ENCODE measurements at regions not wholly inside any gene's neighbourhood (a gene's known extent, or its start where the extent isn't known, plus 50 kb on each side); places are given as distances from the start of the nearest gene placed in this dataset.
A peak's percentile ranks its signal among the peaks of the same experiment; 100 is the strongest.

GRCh38 chr12:24688601-24689000 lies 260.3 kb downstream of the BCAT1 start:
- Mint-ChIP-seq H3K27me3 (ENCODE audit: low read depth) (no peaks in the 10 kb centered on the region), H3K9me3 (peaks cover 21% of the 10 kb centered on the region), H3K27ac (no peak overlapping the region), H3K36me3 (no peaks in the 10 kb centered on the region), H3K4me3 (no peak overlapping the region), H3K4me1 (peaks cover 21% of the 10 kb centered on the region)
- TF ChIP-seq TCF7 (CRISPR knock-in tag; IDR thresholded peaks at IDR 0.05; ENCODE audit: low read depth), result no peak
- TF ChIP-seq ZNF138 (CRISPR knock-in tag; conservative IDR thresholded peaks at IDR 0.05), result no peak
- TF ChIP-seq SP1 (CRISPR knock-in tag; conservative IDR thresholded peaks at IDR 0.05), result no peak
- no peak for TF ChIP-seq MXD4 (CRISPR knock-in tag; IDR thresholded peaks at IDR 0.05; ENCODE audit: borderline replicate concordance)
- TF ChIP-seq, protein P1, sequence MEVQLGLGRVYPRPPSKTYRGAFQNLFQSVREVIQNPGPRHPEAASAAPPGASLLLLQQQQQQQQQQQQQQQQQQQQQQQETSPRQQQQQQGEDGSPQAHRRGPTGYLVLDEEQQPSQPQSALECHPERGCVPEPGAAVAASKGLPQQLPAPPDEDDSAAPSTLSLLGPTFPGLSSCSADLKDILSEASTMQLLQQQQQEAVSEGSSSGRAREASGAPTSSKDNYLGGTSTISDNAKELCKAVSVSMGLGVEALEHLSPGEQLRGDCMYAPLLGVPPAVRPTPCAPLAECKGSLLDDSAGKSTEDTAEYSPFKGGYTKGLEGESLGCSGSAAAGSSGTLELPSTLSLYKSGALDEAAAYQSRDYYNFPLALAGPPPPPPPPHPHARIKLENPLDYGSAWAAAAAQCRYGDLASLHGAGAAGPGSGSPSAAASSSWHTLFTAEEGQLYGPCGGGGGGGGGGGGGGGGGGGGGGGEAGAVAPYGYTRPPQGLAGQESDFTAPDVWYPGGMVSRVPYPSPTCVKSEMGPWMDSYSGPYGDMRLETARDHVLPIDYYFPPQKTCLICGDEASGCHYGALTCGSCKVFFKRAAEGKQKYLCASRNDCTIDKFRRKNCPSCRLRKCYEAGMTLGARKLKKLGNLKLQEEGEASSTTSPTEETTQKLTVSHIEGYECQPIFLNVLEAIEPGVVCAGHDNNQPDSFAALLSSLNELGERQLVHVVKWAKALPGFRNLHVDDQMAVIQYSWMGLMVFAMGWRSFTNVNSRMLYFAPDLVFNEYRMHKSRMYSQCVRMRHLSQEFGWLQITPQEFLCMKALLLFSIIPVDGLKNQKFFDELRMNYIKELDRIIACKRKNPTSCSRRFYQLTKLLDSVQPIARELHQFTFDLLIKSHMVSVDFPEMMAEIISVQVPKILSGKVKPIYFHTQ (CRISPR knock-in tag; IDR thresholded peaks at IDR 0.05), result no peak
- TF ChIP-seq ZNF671 (CRISPR knock-in tag; IDR thresholded peaks at IDR 0.05), result no peak
- no peak for TF ChIP-seq USF1 (CRISPR knock-in tag; IDR thresholded peaks at IDR 0.05)
- no peak for TF ChIP-seq NR1H2 (CRISPR knock-in tag; IDR thresholded peaks at IDR 0.05)
- no peak for TF ChIP-seq TEAD4 (CRISPR knock-in tag; IDR thresholded peaks at IDR 0.05)
- TF ChIP-seq, protein P2, sequence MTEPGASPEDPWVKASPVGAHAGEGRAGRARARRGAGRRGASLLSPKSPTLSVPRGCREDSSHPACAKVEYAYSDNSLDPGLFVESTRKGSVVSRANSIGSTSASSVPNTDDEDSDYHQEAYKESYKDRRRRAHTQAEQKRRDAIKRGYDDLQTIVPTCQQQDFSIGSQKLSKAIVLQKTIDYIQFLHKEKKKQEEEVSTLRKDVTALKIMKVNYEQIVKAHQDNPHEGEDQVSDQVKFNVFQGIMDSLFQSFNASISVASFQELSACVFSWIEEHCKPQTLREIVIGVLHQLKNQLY (CRISPR knock-in tag; IDR thresholded peaks at IDR 0.05), result no peak
- DNase-seq (ENCODE audit: low spot score), result no peak
- CTCF ChIA-PET, result no interaction called here
- POLR2A ChIA-PET, result no interaction called here
- ATAC-seq, result no peak

DNA sequence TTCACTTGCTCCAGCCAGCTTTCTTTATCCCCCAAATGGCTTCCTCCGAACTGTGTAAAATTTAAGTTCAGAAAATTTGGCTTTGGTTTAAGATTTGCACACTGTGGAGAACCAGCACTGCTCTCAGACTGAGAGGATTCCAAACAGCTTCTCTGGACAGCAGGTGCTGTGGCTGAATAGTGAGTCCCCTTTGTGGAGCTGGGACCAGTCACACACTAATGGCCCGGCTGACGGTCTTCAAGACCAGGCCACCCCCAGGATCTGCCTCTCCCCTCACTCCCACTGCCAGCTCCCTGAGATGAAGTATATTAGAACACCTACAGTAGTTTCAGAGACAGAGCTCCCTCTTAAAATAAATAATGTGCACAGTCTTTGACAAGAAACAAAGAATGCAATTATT lies 267.3 kb downstream of the BCAT1 start:
- POLR2A ChIA-PET, result no interaction called here
- CTCF ChIA-PET, result no interaction called here
- Mint-ChIP-seq H3K36me3 (no peaks in the 10 kb centered on the region), H3K4me1 (peaks cover 8% of the 10 kb centered on the region), H3K4me3 (no peak overlapping the region), H3K27me3 (ENCODE audit: low read depth) (no peaks in the 10 kb centered on the region), H3K27ac (no peak overlapping the region; the same call in 1 of the 2 replicates), H3K9me3 (peaks cover 21% of the 10 kb centered on the region)
- peak; percentile 30; the same call in 1 of the 2 replicates for ATAC-seq
- no peak for DNase-seq (ENCODE audit: low spot score)
- no peak for TF ChIP-seq PRRX2 (CRISPR knock-in tag; IDR thresholded peaks at IDR 0.05)
- no peak for TF ChIP-seq PREB (CRISPR knock-in tag; IDR thresholded peaks at IDR 0.05; ENCODE audit: borderline replicate concordance)
- TF ChIP-seq JAZF1 (CRISPR knock-in tag; IDR thresholded peaks at IDR 0.05), result no peak
- no peak for TF ChIP-seq NFYB (CRISPR knock-in tag; conservative IDR thresholded peaks at IDR 0.05; ENCODE audit: low read depth)
- no peak for TF ChIP-seq CREM (CRISPR knock-in tag; IDR thresholded peaks at IDR 0.05)
- TF ChIP-seq, protein P3, sequence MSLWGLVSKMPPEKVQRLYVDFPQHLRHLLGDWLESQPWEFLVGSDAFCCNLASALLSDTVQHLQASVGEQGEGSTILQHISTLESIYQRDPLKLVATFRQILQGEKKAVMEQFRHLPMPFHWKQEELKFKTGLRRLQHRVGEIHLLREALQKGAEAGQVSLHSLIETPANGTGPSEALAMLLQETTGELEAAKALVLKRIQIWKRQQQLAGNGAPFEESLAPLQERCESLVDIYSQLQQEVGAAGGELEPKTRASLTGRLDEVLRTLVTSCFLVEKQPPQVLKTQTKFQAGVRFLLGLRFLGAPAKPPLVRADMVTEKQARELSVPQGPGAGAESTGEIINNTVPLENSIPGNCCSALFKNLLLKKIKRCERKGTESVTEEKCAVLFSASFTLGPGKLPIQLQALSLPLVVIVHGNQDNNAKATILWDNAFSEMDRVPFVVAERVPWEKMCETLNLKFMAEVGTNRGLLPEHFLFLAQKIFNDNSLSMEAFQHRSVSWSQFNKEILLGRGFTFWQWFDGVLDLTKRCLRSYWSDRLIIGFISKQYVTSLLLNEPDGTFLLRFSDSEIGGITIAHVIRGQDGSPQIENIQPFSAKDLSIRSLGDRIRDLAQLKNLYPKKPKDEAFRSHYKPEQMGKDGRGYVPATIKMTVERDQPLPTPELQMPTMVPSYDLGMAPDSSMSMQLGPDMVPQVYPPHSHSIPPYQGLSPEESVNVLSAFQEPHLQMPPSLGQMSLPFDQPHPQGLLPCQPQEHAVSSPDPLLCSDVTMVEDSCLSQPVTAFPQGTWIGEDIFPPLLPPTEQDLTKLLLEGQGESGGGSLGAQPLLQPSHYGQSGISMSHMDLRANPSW (CRISPR knock-in tag; conservative IDR thresholded peaks at IDR 0.05; ENCODE audit: low read depth), result no peak
- TF ChIP-seq, protein P4, sequence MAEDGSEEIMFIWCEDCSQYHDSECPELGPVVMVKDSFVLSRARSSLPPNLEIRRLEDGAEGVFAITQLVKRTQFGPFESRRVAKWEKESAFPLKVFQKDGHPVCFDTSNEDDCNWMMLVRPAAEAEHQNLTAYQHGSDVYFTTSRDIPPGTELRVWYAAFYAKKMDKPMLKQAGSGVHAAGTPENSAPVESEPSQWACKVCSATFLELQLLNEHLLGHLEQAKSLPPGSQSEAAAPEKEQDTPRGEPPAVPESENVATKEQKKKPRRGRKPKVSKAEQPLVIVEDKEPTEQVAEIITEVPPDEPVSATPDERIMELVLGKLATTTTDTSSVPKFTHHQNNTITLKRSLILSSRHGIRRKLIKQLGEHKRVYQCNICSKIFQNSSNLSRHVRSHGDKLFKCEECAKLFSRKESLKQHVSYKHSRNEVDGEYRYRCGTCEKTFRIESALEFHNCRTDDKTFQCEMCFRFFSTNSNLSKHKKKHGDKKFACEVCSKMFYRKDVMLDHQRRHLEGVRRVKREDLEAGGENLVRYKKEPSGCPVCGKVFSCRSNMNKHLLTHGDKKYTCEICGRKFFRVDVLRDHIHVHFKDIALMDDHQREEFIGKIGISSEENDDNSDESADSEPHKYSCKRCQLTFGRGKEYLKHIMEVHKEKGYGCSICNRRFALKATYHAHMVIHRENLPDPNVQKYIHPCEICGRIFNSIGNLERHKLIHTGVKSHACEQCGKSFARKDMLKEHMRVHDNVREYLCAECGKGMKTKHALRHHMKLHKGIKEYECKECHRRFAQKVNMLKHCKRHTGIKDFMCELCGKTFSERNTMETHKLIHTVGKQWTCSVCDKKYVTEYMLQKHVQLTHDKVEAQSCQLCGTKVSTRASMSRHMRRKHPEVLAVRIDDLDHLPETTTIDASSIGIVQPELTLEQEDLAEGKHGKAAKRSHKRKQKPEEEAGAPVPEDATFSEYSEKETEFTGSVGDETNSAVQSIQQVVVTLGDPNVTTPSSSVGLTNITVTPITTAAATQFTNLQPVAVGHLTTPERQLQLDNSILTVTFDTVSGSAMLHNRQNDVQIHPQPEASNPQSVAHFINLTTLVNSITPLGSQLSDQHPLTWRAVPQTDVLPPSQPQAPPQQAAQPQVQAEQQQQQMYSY (CRISPR knock-in tag; IDR thresholded peaks at IDR 0.05), result no peak
- TF ChIP-seq KAT7 (CRISPR knock-in tag; IDR thresholded peaks at IDR 0.05; ENCODE audit: borderline replicate concordance), result no peak
- no peak for TF ChIP-seq IRF2 (CRISPR knock-in tag; IDR thresholded peaks at IDR 0.05; ENCODE audit: borderline replicate concordance, low read depth)
- no peak for TF ChIP-seq ZNF138 (CRISPR knock-in tag; conservative IDR thresholded peaks at IDR 0.05)
- TF ChIP-seq ZNF416 (CRISPR knock-in tag; IDR thresholded peaks at IDR 0.05), result no peak
- no peak for TF ChIP-seq TEAD4 (CRISPR knock-in tag; IDR thresholded peaks at IDR 0.05)
- no peak for TF ChIP-seq NFATC4 (CRISPR knock-in tag; IDR thresholded peaks at IDR 0.05)
- TF ChIP-seq JUN (CRISPR knock-in tag; IDR thresholded peaks at IDR 0.05), result no peak

Measured in WTC11 (cell line).